22Rv1 (cell line): ENCODE measurements at regions not wholly inside any gene's neighbourhood (a gene's known extent, or its start where the extent isn't known, plus 50 kb on each side); places are given as distances from the start of the nearest gene placed in this dataset.
"Not testable (repeated sequence)": the region's sequence is repeated elsewhere in the genome, so short reads cannot be mapped to it uniquely, and the experiment has no call there.

Source experiments
- H3K27ac ChIP-seq: fragments of 450-650 bp; 2 replicates; pipeline ENCODE4 v1.5.1; 2017
- ZFX ChIP-seq: fragments of 450-650 bp; IDR thresholded peaks from 2 replicates; pipeline ENCODE4 v1.6.1; 2017; ENCODE audit warnings: antibody characterized with exemption, borderline replicate concordance
- TF ChIP-seq, protein P1 (sequence below): fragments of 450-650 bp; IDR thresholded peaks from 2 replicates; pipeline ENCODE4 v1.5.1; 2017; ENCODE audit warnings: mild to moderate bottlenecking

DNA sequence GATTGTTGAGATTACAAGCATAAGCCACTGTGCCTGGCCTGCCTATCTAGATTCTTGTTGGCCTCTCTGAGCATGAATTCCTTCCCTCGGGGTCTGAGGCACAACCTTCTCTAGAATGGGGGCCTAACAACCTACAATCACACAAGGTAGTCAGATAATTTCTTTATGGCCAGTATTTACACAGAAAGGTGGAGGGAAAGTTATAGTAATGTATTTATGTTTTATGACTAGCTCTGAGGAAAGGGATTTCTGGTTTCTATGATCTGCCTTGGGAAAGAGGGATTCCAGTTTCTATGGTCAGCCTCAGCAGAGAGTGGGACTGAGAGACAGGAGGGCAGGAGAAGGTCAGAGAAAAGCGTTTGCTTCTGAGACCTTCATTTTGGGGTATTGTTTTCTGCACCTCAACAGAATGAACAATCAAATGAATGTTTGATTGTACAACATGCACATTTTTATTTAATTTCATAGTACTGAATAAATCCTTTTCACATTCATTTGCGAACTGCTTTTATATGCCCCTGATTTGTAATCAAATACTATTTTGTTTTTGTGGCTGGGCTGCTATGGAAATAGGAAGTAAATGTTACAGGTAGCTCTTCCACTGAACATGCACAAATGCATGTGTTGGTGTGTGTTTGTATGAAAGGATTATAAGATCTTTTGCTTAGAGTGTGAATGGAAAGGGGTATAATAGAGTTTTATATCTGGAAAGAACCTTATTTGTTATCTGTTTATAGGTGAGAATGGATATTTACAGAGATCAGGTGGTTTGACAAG, 499.7 kb upstream of the RGS6 start:
- no peak for TF ChIP-seq ZFX
- TF ChIP-seq, protein P1, sequence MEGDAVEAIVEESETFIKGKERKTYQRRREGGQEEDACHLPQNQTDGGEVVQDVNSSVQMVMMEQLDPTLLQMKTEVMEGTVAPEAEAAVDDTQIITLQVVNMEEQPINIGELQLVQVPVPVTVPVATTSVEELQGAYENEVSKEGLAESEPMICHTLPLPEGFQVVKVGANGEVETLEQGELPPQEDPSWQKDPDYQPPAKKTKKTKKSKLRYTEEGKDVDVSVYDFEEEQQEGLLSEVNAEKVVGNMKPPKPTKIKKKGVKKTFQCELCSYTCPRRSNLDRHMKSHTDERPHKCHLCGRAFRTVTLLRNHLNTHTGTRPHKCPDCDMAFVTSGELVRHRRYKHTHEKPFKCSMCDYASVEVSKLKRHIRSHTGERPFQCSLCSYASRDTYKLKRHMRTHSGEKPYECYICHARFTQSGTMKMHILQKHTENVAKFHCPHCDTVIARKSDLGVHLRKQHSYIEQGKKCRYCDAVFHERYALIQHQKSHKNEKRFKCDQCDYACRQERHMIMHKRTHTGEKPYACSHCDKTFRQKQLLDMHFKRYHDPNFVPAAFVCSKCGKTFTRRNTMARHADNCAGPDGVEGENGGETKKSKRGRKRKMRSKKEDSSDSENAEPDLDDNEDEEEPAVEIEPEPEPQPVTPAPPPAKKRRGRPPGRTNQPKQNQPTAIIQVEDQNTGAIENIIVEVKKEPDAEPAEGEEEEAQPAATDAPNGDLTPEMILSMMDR, result no peak
- no peak overlapping the region for H3K27ac ChIP-seq

DNA sequence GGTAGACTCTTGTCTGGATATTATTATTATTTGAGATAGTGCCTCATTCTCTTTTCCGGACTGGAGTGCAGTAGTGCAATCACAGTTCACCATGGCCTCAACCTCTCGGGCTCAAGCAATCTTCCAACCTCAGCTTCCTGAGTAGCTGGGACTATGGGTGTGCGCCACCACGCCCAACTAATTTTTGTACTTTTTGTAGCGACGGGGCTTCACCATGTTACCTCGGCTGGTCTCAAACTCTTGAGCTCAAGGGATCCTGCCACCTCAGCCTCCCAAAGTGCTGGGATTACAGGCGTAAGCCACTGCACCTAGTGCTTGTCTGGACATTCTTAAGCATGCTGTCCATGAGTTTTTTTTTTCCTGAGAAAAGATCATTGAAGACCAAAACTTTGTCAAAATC, 498.9 kb upstream of the RGS6 start:
- no peak overlapping the region for H3K27ac ChIP-seq
- TF ChIP-seq, protein P1, result no peak
- TF ChIP-seq ZFX, result no peak

DNA sequence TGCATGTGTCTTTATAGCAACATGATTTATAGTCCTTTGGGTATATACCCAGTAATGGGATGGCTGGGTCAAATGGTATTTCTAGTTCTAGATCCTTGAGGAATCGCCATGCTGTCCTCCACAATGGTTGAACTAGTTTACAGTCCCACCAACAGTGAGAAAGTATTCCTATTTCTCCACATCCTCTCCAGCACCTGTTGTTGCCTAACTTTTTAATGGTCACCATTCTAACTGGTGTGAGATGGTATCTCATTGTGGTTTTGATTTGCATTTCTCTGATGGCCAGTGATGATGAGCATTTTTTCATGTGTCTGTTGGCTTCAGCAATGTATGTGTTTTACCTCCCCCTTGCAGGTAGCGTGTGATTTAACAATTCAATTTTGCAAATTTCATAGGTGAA, 496.6 kb upstream of the RGS6 start:
- H3K27ac ChIP-seq, result not testable (repeated sequence)

DNA sequence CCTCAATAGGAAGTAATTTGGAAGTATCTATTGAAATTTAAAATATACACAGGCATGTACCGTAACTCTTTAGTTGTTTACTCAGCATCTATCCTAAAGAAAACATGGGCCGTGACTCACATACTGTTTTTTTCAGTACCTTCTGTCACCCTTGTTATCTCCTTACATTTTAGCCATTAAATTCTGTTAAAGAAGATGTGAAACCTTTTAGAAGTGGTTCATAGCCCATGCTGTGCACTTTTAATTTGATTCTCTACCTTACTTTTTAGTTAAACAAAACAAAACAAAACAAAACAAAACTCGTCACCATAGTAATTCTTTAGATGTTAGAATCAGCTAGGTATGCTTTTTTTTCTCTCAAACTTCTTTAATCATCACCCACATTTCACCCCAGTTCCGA, 494.4 kb upstream of the RGS6 start:
- H3K27ac ChIP-seq, result no peak overlapping the region
- TF ChIP-seq, protein P1, result no peak
- no peak for TF ChIP-seq ZFX

DNA sequence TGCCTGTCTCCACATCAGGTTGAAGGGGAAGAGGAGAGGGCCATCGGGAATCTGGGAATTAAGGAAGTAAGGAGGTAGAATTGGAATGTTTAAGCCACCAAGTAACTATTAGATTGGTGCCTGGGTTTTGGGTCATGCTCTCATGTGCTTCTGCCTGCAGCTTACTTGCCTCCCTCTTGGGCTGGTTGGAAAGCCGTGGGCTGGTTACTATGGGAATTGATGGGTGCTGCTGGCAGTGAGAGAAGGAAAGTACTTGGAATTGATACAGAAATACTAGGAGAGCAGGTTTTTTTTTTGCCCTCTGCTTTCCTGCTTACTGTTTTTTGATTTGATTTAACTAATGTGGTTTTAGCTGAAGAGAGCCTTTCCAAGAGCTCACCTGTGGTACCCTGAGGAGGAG, 493.5 kb upstream of the RGS6 start:
- TF ChIP-seq, protein P1, result no peak
- no peak for TF ChIP-seq ZFX
- H3K27ac ChIP-seq, result no peak overlapping the region

DNA sequence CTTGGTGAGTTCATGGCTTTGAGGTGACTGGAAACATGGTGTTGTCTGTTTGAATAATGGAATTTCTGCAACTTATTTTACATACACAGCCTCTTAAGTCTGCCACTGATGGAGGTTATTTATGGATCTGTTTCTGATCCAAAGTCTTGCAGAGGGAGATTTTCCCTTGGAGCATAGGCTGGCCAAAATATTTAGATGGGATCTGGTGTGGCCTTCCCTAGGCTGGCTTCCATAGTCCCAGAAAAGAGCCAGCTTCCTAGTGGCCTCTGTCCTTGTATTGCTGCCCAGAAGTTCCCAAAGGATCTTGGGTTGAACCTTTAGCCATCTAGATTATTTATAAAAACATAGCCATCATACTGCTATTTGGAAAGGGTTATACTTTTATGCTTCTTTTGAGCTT, 491.1 kb upstream of the RGS6 start:
- H3K27ac ChIP-seq, result no peak overlapping the region
- TF ChIP-seq ZFX, result no peak
- TF ChIP-seq, protein P1, result no peak

DNA sequence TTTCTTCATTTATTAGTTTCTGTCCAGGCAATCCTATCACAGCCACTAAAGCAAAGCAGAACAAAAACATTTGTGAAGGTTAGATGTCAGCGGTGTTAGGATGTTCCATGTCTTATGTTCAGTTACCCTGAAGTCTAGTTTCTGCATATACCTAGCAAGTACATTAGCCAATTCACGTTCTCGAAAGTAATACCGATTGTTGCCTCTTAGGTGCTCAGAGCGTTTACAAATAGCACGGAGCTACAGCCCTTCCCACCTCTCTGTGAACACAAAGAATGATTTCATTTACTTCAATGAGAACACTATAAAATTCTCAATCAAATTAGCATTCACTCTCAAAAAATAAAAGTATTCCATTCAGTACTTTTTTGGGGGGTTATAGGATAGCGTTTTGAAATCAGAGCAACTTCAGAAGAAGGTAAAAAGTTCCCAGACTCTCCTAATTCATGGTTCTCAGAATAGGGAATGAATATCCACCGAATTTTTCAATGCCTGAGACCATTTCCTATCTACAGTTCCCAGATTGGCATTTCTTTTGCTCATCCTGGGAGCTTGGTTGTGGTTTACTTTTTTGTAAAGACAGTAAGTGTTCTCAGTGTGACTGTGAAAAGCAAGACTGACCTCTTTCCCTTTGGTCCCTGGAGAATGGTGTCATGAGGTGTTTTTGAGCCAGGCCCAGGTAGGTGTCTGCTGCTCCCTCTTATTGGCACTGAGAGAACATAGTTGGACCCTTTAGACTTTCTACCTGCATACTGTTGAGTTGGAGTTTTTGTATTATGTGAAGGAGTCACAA, 488.0 kb upstream of the RGS6 start:
- no peak for TF ChIP-seq ZFX
- TF ChIP-seq, protein P1, result no peak
- H3K27ac ChIP-seq, result no peak overlapping the region
